Small intestine (tissue), 7 donors: ENCODE measurements at regions not wholly inside any gene's neighbourhood (a gene's known extent, or its start where the extent isn't known, plus 50 kb on each side); places are given as distances from the start of the nearest gene placed in this dataset.

Source experiments
- DNase-seq, 2 donors: peaks; one replicate each; pipeline versions ENCODE4 v3.0.0 to v3.0.0-alpha.2; 2013
- FAIRE-seq: peaks from 2 replicates; lab custom pipeline; 2012; peaks lifted over from hg19 to GRCh38; lab: Jason Lieb, UNC
- H3K27ac ChIP-seq, 3 donors: one replicate each; pipeline ENCODE4 v1.5.1; 2013; ENCODE audit warnings: low read length in 2 of 3, mild to moderate bottlenecking in 2 of 3, control low read depth in 1 of 3, inconsistent platforms in 1 of 3, low read depth in 1 of 3, moderate library complexity in 1 of 3
- H3K27me3 ChIP-seq, 3 donors: one replicate each; pipeline ENCODE4 v1.6.1; 2013; ENCODE audit warnings: low read length in 3 of 3, inconsistent platforms in 1 of 3; ENCODE audit not compliant: control insufficient read depth in 3 of 3, insufficient read depth in 3 of 3
- H3K36me3 ChIP-seq, 3 donors: one replicate each; pipeline ENCODE4 v1.6.1; 2013; ENCODE audit warnings: low read length in 3 of 3, inconsistent platforms in 1 of 3, low read depth in 1 of 3, mild to moderate bottlenecking in 1 of 3, moderate library complexity in 1 of 3; ENCODE audit not compliant: control insufficient read depth in 3 of 3, insufficient read depth in 2 of 3
- H3K4me1 ChIP-seq, 3 donors: one replicate each; pipeline ENCODE4 v1.6.1; 2013; ENCODE audit warnings: low read length in 2 of 3, inconsistent platforms in 1 of 3, low read depth in 1 of 3, mild to moderate bottlenecking in 1 of 3, moderate library complexity in 1 of 3; ENCODE audit not compliant: control insufficient read depth in 3 of 3, insufficient read depth in 2 of 3
- H3K4me3 ChIP-seq, 3 donors: one replicate each; pipeline ENCODE4 v1.5.1; 2013; ENCODE audit warnings: low read length in 3 of 3, control low read depth in 1 of 3, inconsistent platforms in 1 of 3, low read depth in 1 of 3, mild to moderate bottlenecking in 1 of 3, moderate library complexity in 1 of 3
- H3K9me3 ChIP-seq, 2 donors: one replicate each; pipeline ENCODE4 v1.6.1; 2013; ENCODE audit warnings: low read depth in 1 of 2, low read length in 1 of 2; ENCODE audit not compliant: control insufficient read depth in 2 of 2, insufficient read depth in 1 of 2
- WGBS, 3 donors: extraction: QIAGEN DNeasy Blood & Tissue Kit; methylation state at CpG; one replicate each; pipeline ENCODE4 v1.1.7; 2013; 5-methylcytosine and 5-hydroxymethylcytosine counted together
- donor health status: healthy with polysubstance abuse.
- donor health status: control.
- donor health status: control.
- donor health status: Bipolar disorder and iron deficiency.
- donor health status: healthy.

DNA sequence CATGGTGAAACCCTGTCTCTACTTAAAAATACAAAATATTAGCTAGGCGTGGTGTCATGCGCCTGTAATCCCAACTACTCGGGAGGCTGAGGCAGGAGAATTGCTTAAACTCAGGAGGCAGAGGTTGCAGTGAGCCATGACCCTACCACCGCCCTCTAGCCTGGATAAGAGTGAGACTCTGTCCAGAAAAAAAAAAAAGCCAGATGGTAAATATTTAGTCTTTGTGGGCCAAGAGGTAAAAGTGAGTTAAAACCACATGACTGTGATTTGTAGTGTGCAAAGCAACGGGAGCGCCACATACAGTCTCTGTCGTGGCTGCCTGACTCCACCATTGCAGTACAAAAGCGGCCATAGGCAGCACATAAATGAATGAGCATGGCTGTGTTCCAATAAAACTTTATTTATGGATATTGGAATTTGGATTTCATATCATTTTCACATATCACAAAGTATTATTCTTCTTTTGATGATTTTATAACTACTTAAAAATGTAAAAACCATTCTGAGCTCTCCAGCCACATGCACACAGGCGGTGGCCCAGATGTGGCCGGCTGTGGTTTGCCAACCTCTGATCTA is 51.8 kb upstream of the CASZ1 start:
- Histone ChIP-seq H3K27me3 (no peaks in the 10 kb centered on the region), H3K27ac (no peak overlapping the region), H3K36me3 (no peaks in the 10 kb centered on the region), H3K9me3 (peaks cover 0 to 6% of the 10 kb centered on the region in 2 donors), H3K4me3 (no peak overlapping the region), H3K4me1 (no peaks in the 10 kb centered on the region)
- FAIRE-seq (no peak), DNase-seq (no peak)
- 79 to 81% (median 81%) methylated on average over 10 of the region's 10 CpGs for WGBS, 3 donors

DNA sequence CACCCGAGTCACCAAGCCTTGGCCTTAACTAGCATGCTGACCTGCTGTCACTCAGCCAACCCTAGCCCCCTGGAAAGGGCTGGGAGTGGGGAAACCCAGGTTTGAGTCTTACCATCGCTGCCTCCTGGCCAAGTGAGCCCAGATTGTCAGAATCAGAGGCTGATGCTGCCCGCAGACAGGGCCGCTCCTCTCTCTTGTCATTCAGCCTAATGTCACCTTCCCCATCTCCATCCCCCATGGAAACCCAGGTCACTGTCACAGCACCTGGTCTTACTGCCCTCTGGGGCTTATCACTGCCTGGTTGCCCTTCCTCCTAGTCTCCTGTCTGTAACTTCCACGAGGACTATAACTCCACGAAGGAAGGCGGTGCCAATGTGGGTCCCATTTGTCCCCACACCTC is 53.6 kb upstream of the CASZ1 start:
- WGBS, 3 donors = 70 to 77% (median 75%) methylated on average over 6 to 7 of the region's 7 CpGs
- no peak for FAIRE-seq

DNA sequence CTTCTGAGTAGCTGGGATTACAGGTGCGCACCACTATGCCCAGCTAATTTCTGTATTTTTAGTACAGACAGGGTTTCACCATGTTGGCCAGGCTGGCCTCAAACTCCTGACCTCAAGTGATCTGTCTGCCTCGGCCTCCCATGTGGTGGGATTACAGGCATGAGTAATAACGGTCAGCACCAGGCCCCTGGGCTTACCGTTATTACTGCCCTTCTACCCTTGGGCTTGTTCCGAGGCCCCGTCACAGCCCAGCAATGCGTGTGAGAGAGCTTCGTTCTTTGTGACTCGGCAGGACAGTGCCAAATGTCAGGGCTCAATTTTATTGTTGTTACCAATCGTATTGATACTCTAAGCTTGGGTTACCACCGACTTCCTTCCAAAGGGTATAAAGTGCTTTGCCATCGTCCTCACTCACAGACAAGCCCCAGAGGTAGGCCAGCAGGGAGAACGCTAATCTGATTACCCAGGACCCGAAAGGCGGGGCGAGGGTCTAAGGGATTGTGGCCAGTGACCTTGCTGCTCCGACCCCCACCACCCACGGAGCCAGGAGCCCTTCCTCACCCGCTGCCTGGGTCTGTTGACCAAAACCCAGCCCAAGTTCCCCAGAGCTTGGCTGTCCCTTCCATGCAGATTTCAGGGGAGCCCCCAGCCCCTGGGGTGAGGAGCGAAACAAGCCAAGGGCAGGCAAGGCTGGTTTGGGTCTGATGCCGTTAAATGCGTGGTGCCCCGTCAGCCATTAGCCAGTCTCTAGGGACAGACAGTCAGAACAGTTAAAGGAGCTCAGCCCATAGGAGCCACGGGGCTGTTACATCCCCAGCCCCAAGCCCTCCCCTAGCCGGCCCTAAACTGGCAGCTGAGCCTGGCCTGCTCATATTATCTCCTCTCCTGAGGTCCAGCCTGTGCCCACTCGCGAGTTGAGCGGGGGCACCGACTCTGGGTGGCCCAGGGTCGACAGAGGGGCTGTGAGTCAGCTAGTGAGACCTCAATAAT is 54.9 kb upstream of the CASZ1 start:
- WGBS, 3 donors = 83 to 86% (median 83%) methylated on average over 30 of the region's 30 CpGs
- DNase-seq = no peak

More for the DNA sequence above, 53.6 kb upstream of the CASZ1 start:
- no peaks in the 10 kb centered on the region for H3K4me1 ChIP-seq
- H3K36me3 ChIP-seq = no peaks in the 10 kb centered on the region
- no peak overlapping the region for H3K27ac ChIP-seq
- no peaks in the 10 kb centered on the region for H3K27me3 ChIP-seq
- H3K9me3 ChIP-seq = no peaks in the 10 kb centered on the region
- DNase-seq = no peak
- no peak overlapping the region for H3K4me3 ChIP-seq

DNA sequence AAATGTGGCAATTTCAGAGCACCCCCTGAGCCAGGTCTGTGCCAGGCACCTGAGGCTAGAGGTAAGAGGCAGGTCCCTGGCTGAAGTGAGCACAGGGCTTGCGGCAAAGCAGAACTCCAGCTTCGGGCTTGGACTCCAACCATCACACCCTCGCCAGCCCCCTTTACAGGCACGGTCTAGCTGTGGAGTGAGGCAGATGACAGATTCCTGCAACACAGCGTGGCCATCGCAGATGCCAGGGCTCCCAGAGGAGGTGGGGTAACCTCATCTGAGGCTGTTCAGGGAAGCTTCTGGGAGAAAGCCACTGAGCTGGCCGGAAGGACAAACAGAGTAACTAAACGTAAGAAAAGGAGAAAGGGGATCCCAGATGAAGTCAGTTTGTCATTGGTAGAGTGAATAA is 55.6 kb upstream of the CASZ1 start:
- H3K27me3 ChIP-seq = peaks cover 0 to 2% (median 0%) of the 10 kb centered on the region in 3 donors
- no peaks in the 10 kb centered on the region for H3K36me3 ChIP-seq
- no peak overlapping the region for H3K27ac ChIP-seq
- no peak overlapping the region for H3K4me3 ChIP-seq
- H3K4me1 ChIP-seq = no peaks in the 10 kb centered on the region
- 84 to 93% (median 88%) methylated on average over 8 of the region's 8 CpGs for WGBS, 3 donors
- H3K9me3 ChIP-seq = no peaks in the 10 kb centered on the region
- DNase-seq (no peak), FAIRE-seq (no peak)

More for the DNA sequence above, 54.9 kb upstream of the CASZ1 start:
- Histone ChIP-seq H3K27me3 (peaks cover 0 to 2% (median 0%) of the 10 kb centered on the region in 3 donors), H3K27ac (no peak overlapping the region), H3K4me3 (no peak overlapping the region), H3K36me3 (no peaks in the 10 kb centered on the region), H3K9me3 (no peaks in the 10 kb centered on the region), H3K4me1 (no peaks in the 10 kb centered on the region)
- FAIRE-seq = no peak

DNA sequence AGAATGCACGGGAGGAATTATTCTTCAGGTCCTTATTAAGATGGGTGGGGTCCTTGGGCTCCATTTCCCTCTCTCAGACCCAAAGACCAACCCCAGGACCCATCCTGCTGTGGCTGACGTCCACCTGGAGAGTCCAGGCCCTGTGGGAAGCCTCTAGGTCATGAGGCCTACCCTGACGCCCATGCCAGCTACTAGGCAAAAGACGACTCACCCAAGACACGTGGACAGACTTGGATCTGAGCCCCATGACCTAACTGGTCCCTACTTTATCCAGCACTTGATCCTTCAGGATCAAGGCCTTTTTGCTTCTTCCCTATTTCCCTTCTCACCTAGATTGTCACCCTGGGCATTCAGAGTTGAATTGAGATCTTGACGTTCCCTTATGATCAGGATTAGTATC is 56.0 kb upstream of the CASZ1 start:
- Histone ChIP-seq H3K27me3 (peaks cover 0 to 4% (median 0%) of the 10 kb centered on the region in 3 donors), H3K9me3 (no peaks in the 10 kb centered on the region), H3K4me1 (no peaks in the 10 kb centered on the region), H3K27ac (no peak overlapping the region), H3K36me3 (no peaks in the 10 kb centered on the region), H3K4me3 (no peak overlapping the region)
- 71 to 83% (median 78%) methylated on average over 6 of the region's 6 CpGs for WGBS, 3 donors
- FAIRE-seq = no peak
- DNase-seq = no peak

DNA sequence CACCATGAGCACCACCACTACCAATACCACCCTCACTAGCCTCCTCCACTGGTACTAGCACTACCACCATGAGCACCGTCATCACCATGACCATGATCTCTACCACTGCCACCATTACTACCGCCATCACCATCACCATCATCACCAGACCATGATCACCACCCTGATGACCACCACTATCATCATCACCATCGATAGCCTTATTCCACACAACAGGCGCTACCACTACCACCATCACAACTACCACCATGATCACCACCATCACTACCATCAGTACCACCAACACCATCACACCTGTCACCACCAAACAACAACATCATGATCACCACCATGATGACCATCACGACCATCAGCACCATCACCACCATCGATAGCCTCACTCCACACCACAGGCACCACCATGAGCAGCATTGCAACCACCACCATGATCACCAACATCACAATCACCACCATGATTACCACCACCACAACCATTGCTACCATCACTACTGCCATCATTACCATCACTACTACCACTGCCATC is 56.6 kb upstream of the CASZ1 start:
- Histone ChIP-seq H3K27ac (no peak overlapping the region), H3K36me3 (no peaks in the 10 kb centered on the region), H3K4me3 (no peak overlapping the region), H3K27me3 (peaks cover 0 to 4% (median 0%) of the 10 kb centered on the region in 3 donors), H3K9me3 (no peaks in the 10 kb centered on the region), H3K4me1 (no peaks in the 10 kb centered on the region)
- 77 to 94% (median 86%) methylated on average over 6 of the region's 6 CpGs for WGBS, 3 donors
- FAIRE-seq = no peak
- DNase-seq = no peak

DNA sequence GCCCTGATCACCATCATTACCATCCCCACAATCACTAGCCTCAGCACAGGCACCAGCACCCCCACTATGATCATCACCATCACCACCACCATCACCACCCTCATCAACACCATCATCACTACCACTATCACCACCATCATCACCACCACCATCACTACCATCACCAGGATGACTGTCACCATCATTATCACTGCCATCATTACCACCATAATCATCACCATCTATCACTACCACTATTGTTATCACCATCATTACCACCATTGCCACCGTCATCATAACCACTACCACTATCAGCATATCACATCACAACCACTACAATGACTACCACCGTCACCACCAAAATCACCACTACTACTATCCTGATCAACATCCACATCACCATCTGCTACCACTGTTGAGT is 57.3 kb upstream of the CASZ1 start:
- Histone ChIP-seq H3K27me3 (peaks cover 0 to 4% (median 0%) of the 10 kb centered on the region in 3 donors), H3K36me3 (no peaks in the 10 kb centered on the region), H3K4me1 (no peaks in the 10 kb centered on the region), H3K4me3 (no peak overlapping the region), H3K27ac (no peak overlapping the region), H3K9me3 (no peaks in the 10 kb centered on the region)
- DNase-seq (no peak), FAIRE-seq (no peak)
- 73 to 93% (median 91%) methylated on average over 2 of the region's 2 CpGs for WGBS, 3 donors

DNA sequence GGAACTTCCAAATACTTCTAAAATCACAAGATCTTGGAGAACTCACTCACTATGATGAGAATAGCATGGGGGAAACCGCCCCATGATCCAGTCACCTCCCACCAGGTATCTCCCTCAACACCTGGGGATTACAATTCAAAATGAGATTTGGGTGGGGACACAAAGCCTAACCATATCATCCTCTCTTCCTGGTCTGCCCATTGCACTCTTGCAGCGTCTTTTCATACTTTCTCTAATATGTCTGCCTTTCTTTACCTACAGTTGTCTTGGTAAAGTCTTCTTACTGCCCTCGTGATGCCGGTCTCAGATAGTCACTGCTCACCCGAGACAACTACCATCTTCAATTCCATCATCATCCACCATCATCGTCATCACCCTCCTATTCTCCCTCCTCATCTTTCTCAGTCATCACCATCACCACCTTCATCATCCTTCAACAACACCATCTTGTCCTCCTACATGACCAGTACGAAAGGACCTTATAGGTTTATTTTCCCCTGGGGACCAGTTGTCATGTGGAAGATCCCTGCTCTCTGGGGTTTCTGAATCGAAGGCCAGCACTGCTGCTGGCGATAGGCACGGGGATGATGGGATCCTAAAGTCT is 58.5 kb upstream of the CASZ1 start:
- Histone ChIP-seq H3K27me3 (peaks cover 0 to 6% (median 0%) of the 10 kb centered on the region in 3 donors), H3K4me1 (no peaks in the 10 kb centered on the region), H3K36me3 (no peaks in the 10 kb centered on the region), H3K27ac (no peak overlapping the region), H3K4me3 (no peak overlapping the region), H3K9me3 (no peaks in the 10 kb centered on the region)
- no peak for FAIRE-seq
- no peak for DNase-seq
- 87 to 95% (median 93%) methylated on average over 10 of the region's 10 CpGs for WGBS, 3 donors
